ENCODE measurements at regions not wholly inside any gene's neighbourhood (a gene's known extent, or its start where the extent isn't known, plus 50 kb on each side); places are given as distances from the start of the nearest gene placed in this dataset.

DNA sequence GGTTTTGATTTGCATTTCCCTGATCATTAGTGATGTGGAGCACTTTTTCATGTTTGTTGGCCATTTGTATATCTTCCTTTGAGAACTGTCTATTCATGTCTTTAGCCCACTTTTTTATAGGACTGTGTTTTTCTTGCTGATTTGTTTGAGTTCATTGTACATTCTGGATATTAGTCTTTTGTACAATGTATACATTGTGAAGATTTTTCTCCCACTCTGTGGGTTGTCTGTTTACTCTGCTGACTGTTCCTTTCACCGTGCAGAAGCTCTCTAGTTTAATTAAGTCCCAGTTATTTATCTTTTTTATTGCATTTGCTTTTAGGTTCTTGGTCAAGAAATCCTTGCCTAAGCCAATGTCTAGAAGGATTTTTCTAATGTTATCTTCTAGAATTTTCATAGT lies 91.1 kb upstream of the ATP11B start:
- TF ChIP-seq POLR2A (IDR thresholded peaks at IDR 0.05; ENCODE audit: low read length): no peak
- no peak for TF ChIP-seq GATA1 (IDR thresholded peaks at IDR 0.05; ENCODE audit: low read depth, low read length)
